ENCODE measurements at regions not wholly inside any gene's neighbourhood (a gene's known extent, or its start where the extent isn't known, plus 50 kb on each side); places are given as distances from the start of the nearest gene placed in this dataset.

GRCh38 chr9:87180841-87181240, 233.5 kb upstream of the GAS1 start:
- TF ChIP-seq EZH2 (IDR thresholded peaks at IDR 0.05; ENCODE audit: insufficient read depth, poor library complexity, severe bottlenecking) = no peak
- TF ChIP-seq EZH2phosphoT487 (IDR thresholded peaks at IDR 0.05; ENCODE audit: insufficient read depth, low read depth) = no peak
